Left lung (tissue), 4 donors: ENCODE measurements at regions not wholly inside any gene's neighbourhood (a gene's known extent, or its start where the extent isn't known, plus 50 kb on each side); places are given as distances from the start of the nearest gene placed in this dataset.

ENCODE experiments used
- ATAC-seq: fragments of 200-7000 bp; cut with Tn5 transposase; one replicate; pipeline ENCODE4 v1.9.1; 2020; ENCODE audit warnings: moderate library complexity
- DNase-seq, 4 donors: peaks; one replicate each; pipeline ENCODE4 v3.0.0-alpha.2; 2013 to 2020
- H3K27ac ChIP-seq, 2 donors: fragments of 200-600 bp; sonication (generic) in 1 of 2; one replicate each; pipeline versions ENCODE4 v1.5.0 to v1.8.0; 2020 to 2021
- H3K27me3 ChIP-seq, 2 donors: fragments of 200-600 bp; sonication (generic) in 1 of 2; one replicate each; pipeline versions ENCODE4 v1.5.0 to v1.8.0; 2020 to 2021
- H3K36me3 ChIP-seq, 2 donors: fragments of 200-600 bp; sonication (generic) in 1 of 2; one replicate each; pipeline versions ENCODE4 v1.5.0 to v1.8.0; 2020 to 2021
- H3K4me1 ChIP-seq, 2 donors: fragments of 200-600 bp; one replicate each; pipeline ENCODE4 v1.8.0; 2021
- H3K4me3 ChIP-seq, 2 donors: fragments of 200-600 bp; sonication (generic) in 1 of 2; one replicate each; pipeline versions ENCODE4 v1.5.0 to v1.8.0; 2020 to 2021; ENCODE audit warnings: mild to moderate bottlenecking in 1 of 2
- H3K9me3 ChIP-seq, 2 donors: fragments of 200-600 bp; sonication (generic) in 1 of 2; one replicate each; pipeline versions ENCODE4 v1.5.0 to v1.8.0; 2020 to 2021
- intact Hi-C, 2 donors: fragments of 100-400 bp; cut with DNase I; formaldehyde crosslinking; loops; one replicate each; pipeline versions ENCODE4 v1.11.2 to v1.14.2; 2022
- TF ChIP-seq, protein P1 (sequence below), 2 donors: fragments of 200-600 bp; sonication (generic) in 1 of 2; IDR thresholded peaks; one replicate each; pipeline versions ENCODE4 v1.5.0 to v1.8.0; 2021; ENCODE audit warnings: antibody characterized with exemption in 2 of 2
- donor health status: DM: no; HTN: yes; CAD: no.
- donor health status: DM: no; HTN: no; CAD: no.

DNA sequence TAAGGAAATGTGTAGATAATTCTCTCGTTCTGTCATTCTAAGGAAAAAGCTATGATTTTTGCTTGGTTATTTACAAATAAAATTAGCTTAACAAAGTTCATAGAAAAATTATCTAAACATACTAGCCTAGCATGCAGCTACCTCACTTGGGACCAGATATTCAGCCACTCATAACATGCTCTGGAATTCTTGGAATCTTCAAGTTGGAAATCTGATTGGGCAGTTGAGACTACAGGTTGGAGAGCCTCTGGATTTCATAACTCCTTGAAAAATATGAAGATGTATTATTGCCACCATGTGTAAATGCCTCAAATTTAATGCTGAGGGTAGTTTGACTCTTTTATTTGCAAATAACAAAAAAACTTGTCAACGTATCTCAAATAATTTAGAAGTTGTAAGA is 132.2 kb upstream of the GULP1 start:
- TF ChIP-seq, protein P1, sequence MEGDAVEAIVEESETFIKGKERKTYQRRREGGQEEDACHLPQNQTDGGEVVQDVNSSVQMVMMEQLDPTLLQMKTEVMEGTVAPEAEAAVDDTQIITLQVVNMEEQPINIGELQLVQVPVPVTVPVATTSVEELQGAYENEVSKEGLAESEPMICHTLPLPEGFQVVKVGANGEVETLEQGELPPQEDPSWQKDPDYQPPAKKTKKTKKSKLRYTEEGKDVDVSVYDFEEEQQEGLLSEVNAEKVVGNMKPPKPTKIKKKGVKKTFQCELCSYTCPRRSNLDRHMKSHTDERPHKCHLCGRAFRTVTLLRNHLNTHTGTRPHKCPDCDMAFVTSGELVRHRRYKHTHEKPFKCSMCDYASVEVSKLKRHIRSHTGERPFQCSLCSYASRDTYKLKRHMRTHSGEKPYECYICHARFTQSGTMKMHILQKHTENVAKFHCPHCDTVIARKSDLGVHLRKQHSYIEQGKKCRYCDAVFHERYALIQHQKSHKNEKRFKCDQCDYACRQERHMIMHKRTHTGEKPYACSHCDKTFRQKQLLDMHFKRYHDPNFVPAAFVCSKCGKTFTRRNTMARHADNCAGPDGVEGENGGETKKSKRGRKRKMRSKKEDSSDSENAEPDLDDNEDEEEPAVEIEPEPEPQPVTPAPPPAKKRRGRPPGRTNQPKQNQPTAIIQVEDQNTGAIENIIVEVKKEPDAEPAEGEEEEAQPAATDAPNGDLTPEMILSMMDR (IDR thresholded peaks at IDR 0.05), result no peak
- DNase-seq (no peak), ATAC-seq (peak; percentile 69)
- Histone ChIP-seq H3K36me3 (no peaks in the 10 kb centered on the region), H3K27ac (no peak overlapping the region), H3K4me3 (no peak overlapping the region), H3K4me1 (no peaks in the 10 kb centered on the region), H3K9me3 (no peaks in the 10 kb centered on the region), H3K27me3 (no peaks in the 10 kb centered on the region)
- intact Hi-C loops, result no loop called here

GRCh38 chr2:188170356-188170755 is 121.3 kb upstream of the GULP1 start:
- no peak overlapping the region for H3K27ac ChIP-seq
- TF ChIP-seq, protein P1 (IDR thresholded peaks at IDR 0.05), result no peak
- no peaks in the 10 kb centered on the region for H3K27me3 ChIP-seq
- no peaks in the 10 kb centered on the region for H3K36me3 ChIP-seq
- H3K4me1 ChIP-seq, result no peaks in the 10 kb centered on the region
- DNase-seq, result peak in 1 of 4 donors; percentile 16
- H3K4me3 ChIP-seq, result no peak overlapping the region
- ATAC-seq, result peak; percentile 63
- intact Hi-C loops, result no loop called here
- H3K9me3 ChIP-seq, result peaks cover 0 to 4% of the 10 kb centered on the region in 2 donors

DNA sequence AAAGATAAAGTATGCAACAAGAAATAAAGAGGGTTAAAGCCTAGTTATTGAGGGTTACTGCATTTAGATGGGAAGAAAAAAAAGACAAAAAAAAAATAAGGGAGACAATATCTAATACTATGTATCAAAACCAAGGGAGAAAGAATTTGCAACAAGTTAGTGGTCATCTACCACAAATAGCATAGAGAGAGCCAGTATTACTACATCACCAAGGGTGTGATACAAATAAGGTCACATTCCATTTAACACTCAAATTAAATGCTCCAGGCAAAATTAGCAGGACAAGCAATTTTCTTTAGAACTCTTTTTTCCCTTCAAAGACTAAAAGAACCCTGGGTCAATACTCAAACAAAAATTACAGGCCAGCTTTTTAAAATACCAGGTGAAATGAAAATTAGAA is 115.1 kb upstream of the GULP1 start:
- H3K4me3 ChIP-seq, result no peak overlapping the region
- DNase-seq (no peak), ATAC-seq (no peak)
- H3K27me3 ChIP-seq, result no peaks in the 10 kb centered on the region
- intact Hi-C loops, result no loop called here
- no peaks in the 10 kb centered on the region for H3K36me3 ChIP-seq
- TF ChIP-seq, protein P1 (IDR thresholded peaks at IDR 0.05), result no peak
- H3K9me3 ChIP-seq, result peaks cover 0 to 3% of the 10 kb centered on the region in 2 donors
- H3K4me1 ChIP-seq, result no peaks in the 10 kb centered on the region
- no peak overlapping the region for H3K27ac ChIP-seq

- peaks cover 0 to 6% of the 10 kb centered on the region in 2 donors for H3K9me3 ChIP-seq
- no peaks in the 10 kb centered on the region for H3K36me3 ChIP-seq
- TF ChIP-seq, protein P1 (IDR thresholded peaks at IDR 0.05), result no peak
- DNase-seq (no peak), ATAC-seq (no peak)
- no peaks in the 10 kb centered on the region for H3K27me3 ChIP-seq
- intact Hi-C loops, result no loop called here
- no peak overlapping the region for H3K4me3 ChIP-seq
- no peak overlapping the region for H3K27ac ChIP-seq
- no peaks in the 10 kb centered on the region for H3K4me1 ChIP-seq
Observed at GRCh38 chr2:188181067-188181838, 110.4 kb upstream of the GULP1 start.

GRCh38 chr2:188181884-188182283 is 109.8 kb upstream of the GULP1 start:
- intact Hi-C loops, result no loop called here
- TF ChIP-seq, protein P1 (IDR thresholded peaks at IDR 0.05), result no peak
- no peak for DNase-seq
- ATAC-seq, result no peak
- no peaks in the 10 kb centered on the region for H3K4me1 ChIP-seq
- H3K4me3 ChIP-seq, result no peak overlapping the region
- peaks cover 0 to 6% of the 10 kb centered on the region in 2 donors for H3K9me3 ChIP-seq
- H3K27ac ChIP-seq, result no peak overlapping the region
- H3K36me3 ChIP-seq, result no peaks in the 10 kb centered on the region
- no peaks in the 10 kb centered on the region for H3K27me3 ChIP-seq
